Stimulated activated CD8-positive, alpha-beta memory T cell treated with anti-CD3 and anti-CD28 coated beads, Interleukin-15, amount 100 ng/mL, for 4 hours (primary cell): ENCODE measurements at regions not wholly inside any gene's neighbourhood (a gene's known extent, or its start where the extent isn't known, plus 50 kb on each side); places are given as distances from the start of the nearest gene placed in this dataset.
"Not testable (repeated sequence)": the region's sequence is repeated elsewhere in the genome, so short reads cannot be mapped to it uniquely, and the experiment has no call there.

Experiments used
- DNase-seq, 2 donors: peaks; one replicate each; pipeline ENCODE4 v3.0.0-alpha.2; 2020; ENCODE audit warnings: low read depth in 2 of 2

DNA sequence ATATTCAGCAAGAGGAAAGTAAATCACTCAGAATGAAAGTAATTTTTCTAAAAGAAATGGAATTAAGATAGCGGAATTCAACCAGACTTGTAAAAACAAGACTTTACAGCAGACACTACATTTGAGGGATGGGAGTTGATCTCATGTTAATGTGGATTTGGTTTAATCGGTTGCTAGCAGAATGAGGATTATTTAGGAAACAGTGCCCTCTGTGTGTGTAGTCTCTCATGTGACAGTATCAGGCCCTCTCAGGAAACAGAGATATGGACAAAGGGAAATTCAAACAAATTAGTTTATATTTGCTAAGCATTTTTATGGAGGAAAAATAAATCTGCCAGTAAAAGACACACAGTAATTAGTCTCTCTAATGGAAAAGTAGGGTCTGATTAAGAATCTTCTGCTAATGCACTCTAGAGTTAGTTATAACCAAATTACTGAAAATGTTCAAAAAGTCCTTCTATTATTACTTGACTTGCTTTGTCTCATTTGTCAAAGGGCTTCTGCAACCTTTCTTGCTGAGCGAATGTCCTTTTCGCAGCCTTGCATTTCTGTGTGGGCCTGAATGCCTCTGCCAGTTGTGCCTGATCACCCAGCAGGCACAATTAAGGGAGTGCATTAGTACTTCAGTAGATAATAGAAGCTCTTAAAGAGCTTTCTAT is 1282.3 kb upstream of the TENM3 start:
- DNase-seq: no peak

DNA sequence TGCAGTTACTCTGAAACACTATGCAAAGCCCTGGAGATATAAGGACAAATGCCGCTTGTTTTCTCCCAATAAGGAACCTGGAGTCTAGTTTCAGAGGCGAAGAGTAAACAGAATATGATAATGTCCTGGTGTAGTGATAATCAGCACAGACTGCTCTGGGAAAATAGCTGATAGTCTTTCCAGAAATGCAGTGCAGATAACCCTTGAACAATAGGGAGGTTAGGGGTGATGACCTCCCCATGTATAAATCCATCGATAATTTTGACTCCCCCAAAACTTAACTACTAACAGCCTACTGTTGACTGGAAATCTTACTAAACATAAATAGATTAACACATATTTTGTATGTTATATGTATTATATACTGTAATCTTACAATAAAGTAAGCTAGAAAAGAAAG is 1280.9 kb upstream of the TENM3 start:
- DNase-seq: no peak

DNA sequence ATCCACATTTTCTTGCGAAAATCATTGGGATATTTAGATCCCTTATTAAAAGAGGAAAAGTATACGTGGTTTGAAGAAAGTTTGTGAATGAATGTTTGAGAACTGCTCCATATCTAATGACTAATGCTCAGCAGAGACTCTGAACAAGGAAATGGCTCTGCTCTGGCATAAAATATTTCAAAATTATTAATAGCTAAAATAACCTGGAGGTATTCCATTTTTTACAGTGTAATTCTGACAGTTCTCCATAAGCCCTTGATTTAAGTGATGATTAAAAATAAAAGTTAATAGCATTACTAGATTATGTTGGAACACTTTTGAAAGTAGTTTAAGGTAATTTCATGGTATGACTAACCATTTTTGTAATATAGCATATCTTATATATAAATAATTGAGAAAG is 1276.9 kb upstream of the TENM3 start:
- DNase-seq: no peak

DNA sequence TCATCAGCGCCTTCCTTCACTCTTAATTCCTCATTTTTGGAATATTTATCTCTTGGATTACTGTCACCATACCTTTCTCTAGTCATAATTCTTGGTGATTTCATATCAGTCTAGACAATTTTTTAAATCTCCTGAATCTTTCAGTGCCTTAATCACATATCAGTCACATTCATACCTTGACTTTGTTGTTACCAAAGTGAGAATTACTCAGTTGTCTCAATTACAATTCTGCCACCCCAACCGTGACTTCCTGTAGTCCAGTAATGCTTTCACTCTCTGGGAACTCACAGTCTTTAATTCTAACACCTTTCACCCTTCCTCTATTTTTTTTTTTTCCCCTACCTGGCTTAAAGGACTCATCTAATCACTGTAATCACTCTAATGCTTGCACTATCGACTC is 1275.3 kb upstream of the TENM3 start:
- no peak for DNase-seq

DNA sequence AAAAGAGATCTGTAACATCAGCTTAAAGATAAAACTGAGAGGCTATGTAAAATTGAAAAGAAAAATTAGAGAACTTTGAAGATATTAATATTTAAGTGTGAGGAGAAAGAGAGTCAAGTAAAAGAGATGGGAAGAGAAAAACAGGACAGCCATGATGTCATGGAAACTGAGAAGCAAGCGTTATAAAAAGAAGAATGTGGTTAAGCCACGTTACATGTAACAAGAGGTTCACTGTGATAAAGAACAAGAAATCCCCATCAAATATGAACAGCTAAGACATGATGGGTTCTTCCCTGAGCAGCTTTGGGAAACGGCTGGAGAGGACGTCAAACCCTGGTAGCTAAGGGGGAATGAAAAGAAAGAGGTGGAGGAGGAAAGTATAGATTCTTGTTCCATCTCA is 1269.3 kb upstream of the TENM3 start:
- DNase-seq: no peak

DNA sequence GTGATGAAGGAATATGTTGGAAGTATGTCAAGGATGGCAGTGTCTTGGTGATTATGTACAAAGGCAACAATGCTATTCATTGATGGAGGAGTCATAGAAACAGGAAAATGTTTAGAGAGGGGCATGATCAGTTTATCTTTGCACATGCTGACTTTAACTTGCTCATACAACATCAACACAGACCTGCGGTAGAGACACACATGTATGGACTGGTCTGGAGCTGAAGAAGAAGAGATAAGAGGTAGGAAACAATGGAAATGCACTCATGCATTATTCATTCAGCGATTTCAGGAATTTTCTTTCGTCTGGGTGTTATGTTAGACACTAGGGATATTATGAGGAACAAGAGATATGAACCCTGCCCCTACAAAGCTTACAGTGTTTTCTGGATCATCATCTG is 1252.3 kb upstream of the TENM3 start:
- no peak for DNase-seq

DNA sequence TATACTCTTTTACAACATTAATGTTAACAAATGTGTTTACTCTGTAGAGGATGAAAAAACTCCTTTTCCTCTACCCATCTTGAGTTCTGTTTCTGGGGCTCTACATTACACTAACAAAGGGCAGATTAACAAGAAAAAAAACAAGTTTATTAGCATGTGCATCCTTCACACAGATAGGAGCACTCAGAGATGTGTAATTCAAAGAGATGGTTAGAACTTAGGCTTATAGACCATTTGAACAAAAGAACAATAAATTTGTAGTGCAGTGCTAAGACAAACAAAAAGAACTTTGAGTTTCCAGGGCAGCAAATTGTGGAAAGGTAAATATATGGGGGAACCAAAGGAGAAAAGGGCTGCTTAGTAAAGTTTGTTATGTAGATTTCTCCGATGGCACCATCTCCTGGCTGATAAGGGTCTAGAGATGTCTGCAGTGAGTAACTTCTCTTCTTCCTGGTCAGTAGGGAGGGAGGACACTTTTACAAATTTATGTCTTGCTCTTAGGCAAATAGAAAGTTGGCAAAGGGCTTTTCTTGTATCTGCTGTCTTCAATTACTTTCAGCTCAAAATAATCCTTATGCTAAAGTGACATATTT is 1249.9 kb upstream of the TENM3 start:
- no peak for DNase-seq

DNA sequence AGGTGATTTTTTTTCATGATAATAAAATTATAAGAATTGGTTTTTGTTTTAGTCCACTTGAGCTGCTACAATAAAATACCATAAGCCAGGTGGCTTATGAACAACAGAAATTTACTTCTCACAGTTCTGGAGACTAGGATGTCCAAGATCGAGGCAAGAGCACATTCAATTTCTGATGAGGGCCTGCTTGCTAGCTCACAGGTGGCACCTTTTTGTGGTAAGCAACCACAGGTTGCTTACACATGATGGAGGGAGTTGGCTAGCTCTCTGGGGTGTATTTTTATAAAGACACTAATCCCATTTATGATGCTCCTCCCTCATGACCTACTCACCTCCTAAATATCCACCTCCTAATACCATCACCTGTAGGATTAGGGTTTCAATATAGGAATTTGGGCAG is 1248.5 kb upstream of the TENM3 start:
- DNase-seq: no peak

DNA sequence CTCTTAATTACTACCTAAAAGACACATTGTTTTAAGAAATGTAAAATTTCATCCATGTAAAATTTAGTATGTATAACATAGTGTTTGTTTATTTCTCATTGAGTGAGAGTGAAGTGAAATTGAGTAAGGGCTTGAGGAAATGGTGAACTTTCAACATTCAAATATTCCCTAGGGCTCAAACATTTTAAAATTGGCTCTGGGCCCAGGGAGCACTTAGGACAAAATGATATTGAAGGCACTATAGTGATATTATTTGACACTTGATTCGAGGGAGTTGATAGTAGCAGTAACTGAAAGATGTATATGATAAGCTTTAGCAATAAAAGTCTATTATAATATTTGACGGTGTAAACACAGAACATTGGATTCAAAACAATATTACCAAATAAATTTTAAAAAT is 1244.0 kb upstream of the TENM3 start:
- DNase-seq: no peak

DNA sequence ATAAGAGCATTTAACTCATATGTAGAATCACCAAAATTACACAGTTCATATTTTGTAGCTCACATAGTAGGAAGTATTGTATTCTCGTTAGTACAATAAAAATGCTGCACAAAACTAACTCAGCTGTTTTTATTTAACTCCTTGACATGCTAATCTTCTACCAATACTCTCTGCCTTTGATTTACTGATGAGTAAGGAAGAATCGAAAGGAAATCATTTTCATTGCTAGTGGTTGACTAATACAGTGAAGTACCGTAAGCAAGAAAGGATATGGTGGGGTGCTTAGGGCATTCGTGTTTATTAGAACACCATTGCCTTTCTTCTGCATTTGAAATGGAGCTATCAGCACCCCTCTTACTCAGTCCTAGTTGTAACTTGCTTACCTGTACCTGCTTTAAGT is 1239.1 kb upstream of the TENM3 start:
- DNase-seq: no peak

DNA sequence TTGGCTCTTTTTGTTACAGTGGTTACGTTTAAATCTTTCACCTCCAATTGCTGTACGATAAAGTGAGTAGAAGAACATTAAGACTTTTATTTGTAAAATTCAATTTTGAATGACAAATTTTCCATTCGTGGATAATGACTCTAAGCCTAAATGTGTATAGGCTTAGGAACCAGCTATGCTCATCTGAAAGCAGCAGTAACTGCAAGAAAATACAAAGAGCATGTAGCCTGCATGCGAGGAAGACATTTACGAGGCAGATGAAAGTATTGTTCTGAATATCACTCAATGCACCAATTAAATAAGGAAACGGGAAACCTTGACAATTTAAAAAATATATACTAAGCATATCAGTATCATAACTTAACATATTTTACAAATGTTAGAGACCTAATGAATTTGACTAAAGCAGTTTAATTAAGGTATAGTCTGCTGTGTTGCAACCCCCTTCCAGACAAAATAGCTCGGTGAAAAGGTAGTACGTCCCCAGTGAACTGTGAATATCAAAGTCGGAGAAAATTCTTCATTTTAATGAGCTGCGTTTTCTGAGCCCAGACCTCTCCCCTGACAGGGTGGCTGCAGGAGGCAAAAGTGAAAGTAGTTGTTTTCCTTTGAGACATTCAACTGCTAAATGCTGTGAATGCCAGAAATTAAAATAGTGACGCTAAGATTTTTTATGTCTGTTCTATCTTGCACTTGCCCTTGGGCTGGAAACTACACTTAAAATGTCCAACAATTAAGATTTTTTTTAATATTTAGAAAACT is 1236.5 kb upstream of the TENM3 start:
- DNase-seq: no peak

DNA sequence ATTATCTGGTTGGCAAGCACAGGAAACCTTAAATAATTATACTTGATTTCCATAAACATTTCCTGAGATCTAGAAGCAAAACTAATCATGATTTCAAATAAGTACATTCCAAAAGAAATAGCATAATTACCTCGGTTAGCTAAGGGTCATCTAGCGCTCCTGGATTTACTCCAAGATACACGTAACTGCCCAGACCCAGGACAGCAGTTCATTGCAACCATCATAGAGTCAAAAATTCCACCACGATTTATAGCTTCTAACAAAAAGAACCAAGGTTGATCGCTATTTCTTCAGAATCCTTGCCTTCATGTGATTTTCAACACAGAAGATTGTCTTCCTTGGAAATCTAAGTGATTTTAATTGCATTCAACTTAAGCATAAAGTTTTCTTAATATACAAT is 1235.5 kb upstream of the TENM3 start:
- no peak for DNase-seq

DNA sequence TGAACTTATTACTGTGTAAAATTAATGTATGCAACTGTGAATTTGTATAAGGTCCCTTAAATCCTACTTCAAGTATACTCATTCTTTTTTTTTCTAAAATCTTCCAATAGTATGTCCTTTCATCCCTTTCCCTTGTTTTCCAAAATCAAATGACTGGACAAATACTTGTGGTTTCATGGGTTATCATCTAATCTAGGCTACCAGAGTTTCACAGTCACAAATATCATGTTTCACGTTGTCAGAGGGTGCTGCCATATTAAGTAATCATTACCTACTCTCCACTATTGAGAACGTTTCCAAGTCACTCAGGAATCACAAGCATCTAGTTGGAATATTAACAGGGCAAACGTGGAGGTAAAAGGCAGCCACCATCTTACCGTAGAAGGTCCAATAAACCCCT is 1235.0 kb upstream of the TENM3 start:
- DNase-seq: no peak

DNA sequence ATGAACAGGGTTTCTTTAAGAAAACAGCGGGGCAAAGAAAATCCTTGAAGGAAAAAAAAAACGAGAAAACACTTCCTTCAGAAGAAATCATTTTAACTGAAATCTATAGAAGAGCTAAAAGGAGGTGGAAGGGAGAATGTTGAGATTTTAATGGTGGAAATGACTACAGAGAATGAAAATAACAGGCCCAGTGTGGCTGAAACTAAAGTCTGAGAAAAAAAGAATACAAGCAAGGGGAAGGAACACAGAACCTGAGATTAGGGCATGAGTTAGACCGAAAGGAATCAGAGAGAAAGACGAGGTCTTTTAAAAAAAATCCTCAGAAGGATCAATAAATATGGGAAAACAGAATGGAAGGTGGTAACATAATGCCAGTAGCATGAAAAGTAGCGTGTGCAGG is 1230.0 kb upstream of the TENM3 start:
- no peak for DNase-seq

DNA sequence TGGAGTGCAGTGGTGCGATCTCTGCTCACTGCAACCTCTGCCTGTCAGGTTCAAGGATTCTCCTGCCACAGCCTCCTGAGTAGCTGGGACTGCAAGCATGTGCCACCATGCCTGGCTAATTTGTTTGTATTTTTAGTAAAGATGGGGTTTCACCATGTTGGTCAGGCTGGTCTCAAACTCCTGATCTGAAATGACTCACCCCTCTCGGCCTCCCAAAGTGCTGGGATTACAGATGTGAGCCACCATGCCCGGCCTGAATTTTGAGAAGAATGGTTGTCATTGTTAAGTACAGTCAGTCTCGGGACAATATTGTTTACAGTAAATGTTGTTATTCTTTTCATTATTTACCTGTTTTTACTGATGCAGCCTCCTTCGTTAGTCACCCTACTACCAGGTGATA is 1226.2 kb upstream of the TENM3 start:
- no peak for DNase-seq

DNA sequence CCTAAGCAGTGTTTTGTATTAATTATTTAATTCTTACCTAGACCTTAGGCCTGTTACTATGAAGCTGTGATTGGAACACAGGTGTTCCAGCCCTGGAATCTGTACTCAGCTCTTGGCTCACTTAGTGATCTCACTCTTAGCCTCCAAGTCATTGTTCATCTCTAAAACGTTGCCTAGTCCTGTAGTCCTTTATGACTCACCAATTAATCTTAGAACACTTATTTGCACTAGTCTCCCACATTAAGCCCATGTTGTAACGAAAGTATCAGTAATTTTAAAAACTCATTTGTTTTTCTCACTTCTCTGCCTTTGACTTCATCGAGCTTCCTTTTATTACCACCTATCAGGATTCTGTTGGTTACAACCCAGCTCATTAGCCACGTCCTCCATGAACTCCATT is 1224.7 kb upstream of the TENM3 start:
- DNase-seq: no peak

DNA sequence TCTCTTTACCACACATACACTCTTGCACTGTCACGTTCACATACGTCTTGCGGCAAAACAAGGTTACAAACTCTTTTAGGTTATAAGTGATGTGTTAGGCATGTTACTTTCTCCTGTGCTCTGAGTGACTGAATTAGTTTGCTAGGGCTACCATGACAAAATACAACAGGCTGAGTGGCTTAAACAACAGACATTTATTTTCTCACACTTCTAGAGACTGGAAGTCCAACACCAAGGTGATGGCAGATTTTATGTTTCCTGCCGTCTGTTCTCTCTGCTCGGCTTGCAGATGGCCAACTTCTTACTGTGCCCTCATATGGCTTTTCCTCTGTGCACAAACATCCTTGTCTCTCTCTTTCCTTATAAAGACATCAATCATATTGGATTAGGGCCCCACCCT is 1224.3 kb upstream of the TENM3 start:
- DNase-seq: no peak

DNA sequence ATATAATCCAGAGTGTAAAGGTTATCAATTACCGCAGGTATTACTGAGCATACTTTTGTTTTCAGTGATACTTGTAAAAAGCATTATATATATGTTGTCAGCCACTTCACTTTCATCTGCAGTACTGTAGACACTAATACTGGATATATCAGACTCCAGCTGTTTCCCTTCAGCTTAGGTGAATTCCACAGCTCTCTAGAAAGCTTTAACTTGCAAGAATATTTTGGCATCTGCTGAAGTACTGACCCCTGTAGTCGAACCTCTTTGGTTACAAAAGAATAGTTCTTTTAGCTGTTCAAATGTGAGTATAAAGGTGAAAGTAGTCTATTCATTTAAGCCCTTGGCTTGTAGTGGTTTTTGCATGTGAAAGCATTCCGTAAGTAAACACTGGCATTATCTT is 1222.7 kb upstream of the TENM3 start:
- DNase-seq: no peak

DNA sequence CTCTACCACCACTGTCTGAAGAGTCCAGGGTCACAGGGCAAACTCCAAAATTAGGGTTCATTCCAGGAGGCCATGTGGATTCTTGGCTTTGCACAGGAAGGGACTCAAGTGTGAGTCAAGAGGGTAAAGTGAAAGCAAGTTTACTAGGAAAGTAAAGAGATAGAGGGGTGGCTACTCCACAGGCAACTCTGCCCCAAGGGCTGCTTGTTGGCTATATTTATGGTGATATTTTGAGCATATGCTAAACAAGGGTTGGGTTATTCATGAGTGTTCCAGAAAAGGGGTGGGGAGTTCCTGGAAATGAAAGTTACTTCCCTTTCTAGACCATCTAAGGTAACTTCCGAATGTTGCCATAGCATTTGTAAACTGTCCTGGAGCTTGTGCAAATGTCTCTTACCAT is 1222.0 kb upstream of the TENM3 start:
- no peak for DNase-seq

DNA sequence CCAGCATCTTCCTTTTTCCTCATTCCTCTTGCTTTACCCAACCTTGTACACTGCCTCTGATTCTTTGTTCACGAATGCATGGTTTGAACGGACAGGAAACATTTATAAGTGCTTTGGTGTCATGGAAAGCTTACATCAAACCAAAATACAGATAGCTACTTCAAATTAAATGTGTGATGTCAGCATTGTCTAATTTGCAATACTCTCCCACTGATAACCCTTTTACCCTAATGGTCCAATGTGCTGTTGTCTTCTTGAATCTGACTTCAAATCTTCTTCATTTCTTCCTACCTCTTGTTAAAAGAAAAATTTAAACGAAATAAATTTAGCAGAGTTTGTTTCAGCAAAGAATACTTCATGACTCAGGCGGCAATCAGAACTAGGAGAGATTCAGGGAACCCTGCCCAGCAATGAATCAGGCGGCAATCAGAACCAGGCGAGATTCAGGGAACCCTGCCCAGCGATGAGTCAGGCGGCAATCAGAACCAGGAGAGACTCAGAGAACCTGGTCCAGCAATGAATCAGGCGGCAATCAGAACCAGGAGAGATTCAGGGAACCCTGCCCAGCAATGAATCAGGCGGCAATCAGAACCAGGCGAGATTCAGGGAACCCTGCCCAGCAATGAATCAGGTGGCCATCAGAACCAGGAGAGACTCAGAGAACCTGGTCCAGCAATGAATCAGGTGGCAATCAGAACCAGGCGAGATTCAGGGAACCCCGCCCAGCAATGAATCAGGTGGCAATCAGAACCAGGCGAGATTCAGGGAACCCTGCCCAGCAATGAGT is 1212.9 kb upstream of the TENM3 start:
- DNase-seq: not testable (repeated sequence)

DNA sequence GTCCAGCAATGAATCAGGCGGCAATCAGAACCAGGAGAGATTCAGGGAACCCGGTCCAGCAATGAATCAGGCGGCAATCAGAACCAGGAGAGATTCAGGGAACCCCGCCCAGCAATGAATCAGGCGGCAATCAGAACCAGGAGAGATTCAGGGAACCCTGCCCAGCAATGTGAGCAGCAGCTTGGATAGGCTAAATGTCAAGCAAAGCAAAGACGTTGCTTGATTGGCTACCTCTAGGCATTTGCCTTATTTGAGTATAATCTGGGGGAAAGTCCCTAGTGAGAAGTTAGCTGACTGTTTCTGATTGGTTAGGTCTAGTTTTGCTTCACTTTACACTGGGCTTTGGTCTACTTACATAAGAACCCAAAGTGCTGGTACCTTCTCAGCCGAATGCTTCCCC is 1212.2 kb upstream of the TENM3 start:
- DNase-seq: no peak

DNA sequence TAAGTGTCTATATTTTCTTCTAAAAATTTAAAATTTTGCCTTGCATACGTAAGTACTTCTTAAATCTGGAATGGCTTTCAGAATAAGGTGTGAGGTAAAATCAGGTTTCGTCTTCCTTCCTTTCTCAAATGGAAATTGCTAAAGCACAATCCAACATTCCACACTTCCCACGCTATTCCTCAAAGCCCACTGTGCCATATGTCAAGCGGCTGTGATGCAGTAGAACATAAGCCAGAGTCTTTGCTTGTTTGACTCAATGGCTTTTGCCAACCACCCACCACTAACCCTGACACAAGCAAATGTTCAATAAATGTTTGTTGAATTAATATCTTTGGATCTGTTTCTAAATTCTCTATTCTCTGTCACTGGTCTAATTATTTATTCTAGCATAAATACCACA is 1199.7 kb upstream of the TENM3 start:
- DNase-seq: no peak

DNA sequence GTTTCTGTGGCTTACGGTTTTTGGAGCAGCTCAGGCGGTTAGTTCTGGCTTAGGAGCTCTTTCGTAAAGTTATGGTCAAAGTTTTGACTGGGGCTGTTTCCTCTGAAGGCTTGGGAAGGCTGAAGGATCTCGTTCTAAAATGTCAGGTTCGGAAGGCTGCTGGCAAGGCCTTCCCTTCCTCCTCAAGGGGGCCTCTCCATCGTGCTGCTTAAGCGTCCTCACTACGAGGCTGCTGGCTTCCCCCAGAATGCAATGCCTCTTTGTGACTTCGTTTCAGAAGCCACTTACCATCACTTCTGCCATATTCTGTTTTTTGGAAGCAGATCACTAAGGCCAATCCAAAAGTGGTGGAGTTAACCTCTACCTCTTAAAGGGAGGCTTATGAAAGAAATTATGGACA is 1196.4 kb upstream of the TENM3 start:
- no peak for DNase-seq
